HG02678 (cell line): ENCODE measurements at regions not wholly inside any gene's neighbourhood (a gene's known extent, or its start where the extent isn't known, plus 50 kb on each side); places are given as distances from the start of the nearest gene placed in this dataset.

Source experiments
- ATAC-seq: cut with Tn5 transposase; IDR thresholded peaks from one replicate; pipeline ENCODE4 v1.9.1; 2021; ENCODE audit warnings: mild to moderate bottlenecking, moderate library complexity; ENCODE audit not compliant: unreplicated experiment

- ATAC-seq: no peak
These were observed 195.6 kb upstream of the PFKP start for GRCh38 chr10:2871673-2872219.

- no peak for ATAC-seq
These were observed 196.7 kb upstream of the PFKP start for GRCh38 chr10:2870654-2871053.

GRCh38 chr10:2867788-2868299 is 199.5 kb upstream of the PFKP start:
- ATAC-seq: no peak

- no peak for ATAC-seq
These were observed 200.8 kb upstream of the PFKP start for GRCh38 chr10:2866569-2866968.

- no peak for ATAC-seq
These were observed 205.6 kb upstream of the PFKP start for GRCh38 chr10:2861632-2862210.

- no peak for ATAC-seq
These were observed 208.9 kb upstream of the PFKP start for GRCh38 chr10:2858452-2858851.

- no peak for ATAC-seq
These were observed 210.8 kb upstream of the PFKP start for GRCh38 chr10:2856598-2856997.

- no peak for ATAC-seq
These were observed 214.6 kb upstream of the PFKP start for GRCh38 chr10:2852574-2853323.

GRCh38 chr10:2851566-2851965 is 215.8 kb upstream of the PFKP start:
- no peak for ATAC-seq

- no peak for ATAC-seq
These were observed 217.1 kb upstream of the PFKP start for GRCh38 chr10:2850202-2850601.

GRCh38 chr10:2844925-2845324 is 222.4 kb upstream of the PFKP start:
- no peak for ATAC-seq

- no peak for ATAC-seq
These were observed 228.1 kb upstream of the PFKP start for GRCh38 chr10:2839081-2839725.

GRCh38 chr10:2837674-2838073 is 229.7 kb upstream of the PFKP start:
- no peak for ATAC-seq

GRCh38 chr10:2836921-2837662 is 230.3 kb upstream of the PFKP start:
- ATAC-seq: no peak

GRCh38 chr10:2834214-2834613 is 233.1 kb upstream of the PFKP start:
- ATAC-seq: no peak

- no peak for ATAC-seq
These were observed 235.8 kb upstream of the PFKP start for GRCh38 chr10:2831509-2831908.

- no peak for ATAC-seq
These were observed 238.6 kb upstream of the PFKP start for GRCh38 chr10:2828741-2829140.

- no peak for ATAC-seq
These were observed 240.7 kb upstream of the PFKP start for GRCh38 chr10:2826675-2827074.

GRCh38 chr10:2825841-2826240 is 241.5 kb upstream of the PFKP start:
- ATAC-seq: no peak

GRCh38 chr10:2817940-2818636 is 249.3 kb upstream of the PFKP start:
- no peak for ATAC-seq
